PFSK-1 (cell line): ENCODE measurements at regions not wholly inside any gene's neighbourhood (a gene's known extent, or its start where the extent isn't known, plus 50 kb on each side); places are given as distances from the start of the nearest gene placed in this dataset.

ENCODE experiments used
- POLR2AphosphoS5 ChIP-seq: IDR thresholded peaks from 2 replicates; pipeline ENCODE4 v1.6.1; 2012; ENCODE audit warnings: low read depth, mild to moderate bottlenecking, control low read depth, low read length, moderate library complexity
- SIN3A ChIP-seq: IDR thresholded peaks from 2 replicates; pipeline ENCODE4 v1.6.1; 2012; ENCODE audit warnings: mild to moderate bottlenecking, low read length, moderate library complexity, borderline replicate concordance; ENCODE audit not compliant: insufficient read depth
- TAF1 ChIP-seq: IDR thresholded peaks from 2 replicates; pipeline ENCODE4 v1.6.1; 2012; ENCODE audit warnings: low read length, control low read depth, borderline replicate concordance; ENCODE audit not compliant: insufficient read depth

- no peak for TF ChIP-seq POLR2AphosphoS5
- TF ChIP-seq TAF1: no peak
- no peak for TF ChIP-seq SIN3A
Observed at GRCh38 chr13:76703621-76704288, 182.4 kb downstream of the KCTD12 start.
